Activated CD4-positive, alpha-beta T cell treated with anti-CD3 and anti-CD28 coated beads for 36 hours (primary cell): ENCODE measurements at regions not wholly inside any gene's neighbourhood (a gene's known extent, or its start where the extent isn't known, plus 50 kb on each side); places are given as distances from the start of the nearest gene placed in this dataset.

ENCODE experiments used
- ATAC-seq: fragments of 200-7000 bp; cut with Tn5 transposase; one replicate; pipeline ENCODE4 v1.10.0; 2021; ENCODE audit warnings: mild to moderate bottlenecking, moderate library complexity
- CTCF ChIA-PET: fragments of 350-600 bp; sonication (Branson Sonifier 250); formaldehyde crosslinking; loops from one replicate; lab custom pipeline; 2021; ENCODE audit warnings: antibody characterized with exemption; lab: Charles Lee
- POLR2A ChIA-PET: fragments of 350-600 bp; sonication (Branson Sonifier 250); formaldehyde crosslinking; loops from one replicate; lab custom pipeline; 2021; ENCODE audit warnings: antibody characterized with exemption, inconsistent platforms; lab: Charles Lee
- DNase-seq: peaks from one replicate; pipeline ENCODE4 v3.0.0-alpha.2; 2020
- H3K27ac Mint-ChIP-seq: one replicate; pipeline ENCODE4 v1.8.0; 2021; ENCODE audit warnings: mixed read lengths
- H3K27me3 Mint-ChIP-seq: one replicate; pipeline ENCODE4 v1.8.0; 2021; ENCODE audit warnings: mixed read lengths
- H3K36me3 Mint-ChIP-seq: one replicate; pipeline ENCODE4 v1.8.0; 2021; ENCODE audit warnings: low read depth, mixed read lengths
- H3K4me1 Mint-ChIP-seq: one replicate; pipeline ENCODE4 v1.8.0; 2021; ENCODE audit warnings: mixed read lengths
- H3K4me3 Mint-ChIP-seq: one replicate; pipeline ENCODE4 v1.8.0; 2021; ENCODE audit warnings: mild to moderate bottlenecking, moderate library complexity, mixed read lengths
- H3K9me3 Mint-ChIP-seq: one replicate; pipeline ENCODE4 v1.8.0; 2021; ENCODE audit warnings: low read depth, mixed read lengths
- intact Hi-C, 2 experiments: fragments of 100-400 bp; cut with DNase I in 1 of 2; cut with micrococcal nuclease in 1 of 2; formaldehyde crosslinking; loops; one replicate each; pipeline versions ENCODE4 v1.14.2 to v1.15.1; 2022 to 2024; cut with DNase I, micrococcal nuclease

DNA sequence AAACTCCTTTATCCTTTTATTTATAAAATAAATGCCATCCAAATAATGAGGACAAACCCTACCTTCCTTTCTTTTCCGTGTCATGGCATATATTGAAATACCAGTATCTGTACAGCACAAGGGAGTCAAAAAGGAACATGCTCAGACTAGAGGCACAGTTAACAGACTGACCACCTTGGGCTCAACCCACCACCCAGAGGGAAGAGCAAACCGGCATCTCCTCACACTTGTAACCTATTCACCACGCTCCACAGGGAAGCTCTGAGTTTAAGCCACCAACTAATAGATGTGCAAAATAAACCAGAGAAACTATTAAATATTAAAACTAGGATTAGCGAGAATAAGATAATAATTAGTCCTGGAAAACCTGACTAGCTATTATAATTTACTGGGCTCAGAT, 112.7 kb downstream of the SIPA1L2 start:
- Mint-ChIP-seq H3K36me3 (peaks cover 1% of the 10 kb centered on the region), H3K4me3 (no peak overlapping the region), H3K4me1 (no peaks in the 10 kb centered on the region), H3K27ac (no peak overlapping the region), H3K27me3 (peaks cover 2% of the 10 kb centered on the region), H3K9me3 (no peaks in the 10 kb centered on the region)
- ChIA-PET CTCF (interaction anchor here (0.6 kb wide), 1 partner anchor 25 kb away, joined by 3 read pairs; no protein-coding TSS in a partner anchor), POLR2A (interaction anchor here (0.7 kb wide), 1 partner anchor 493 kb away, joined by 3 read pairs; no protein-coding TSS in a partner anchor)
- ATAC-seq (no peak), DNase-seq (no peak)
- intact Hi-C loops: no loop called here

DNA sequence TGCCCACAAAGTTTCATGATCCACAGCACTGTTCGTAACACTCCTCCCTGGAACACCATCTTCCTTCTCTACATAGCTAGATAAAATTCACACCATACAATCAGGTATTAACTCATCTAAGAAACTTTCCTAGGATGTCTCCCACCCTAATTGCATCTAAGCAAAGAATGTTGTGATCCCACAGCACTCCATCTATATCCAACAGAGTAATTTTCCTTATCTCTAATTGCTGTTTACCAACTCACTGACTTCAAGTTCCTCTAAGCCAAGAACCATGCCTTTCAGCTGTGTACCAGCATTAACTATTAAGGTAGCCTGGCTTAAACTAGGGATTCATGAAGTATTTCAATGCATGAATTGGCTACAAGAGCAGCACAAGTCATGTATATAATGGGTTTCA, 114.2 kb downstream of the SIPA1L2 start:
- Mint-ChIP-seq H3K27ac (no peak overlapping the region), H3K4me3 (no peak overlapping the region), H3K27me3 (no peaks in the 10 kb centered on the region), H3K36me3 (peaks cover 1% of the 10 kb centered on the region), H3K4me1 (no peaks in the 10 kb centered on the region), H3K9me3 (no peaks in the 10 kb centered on the region)
- ATAC-seq (no peak), DNase-seq (no peak)
- intact Hi-C loops: no loop called here
- ChIA-PET CTCF (interaction anchor here (0.6 to 1.4 kb wide), 3 partner anchors 112 to 1419 kb away, joined by 3 to 5 read pairs (median 3); no protein-coding TSS in a partner anchor), POLR2A (no interaction called here)

DNA sequence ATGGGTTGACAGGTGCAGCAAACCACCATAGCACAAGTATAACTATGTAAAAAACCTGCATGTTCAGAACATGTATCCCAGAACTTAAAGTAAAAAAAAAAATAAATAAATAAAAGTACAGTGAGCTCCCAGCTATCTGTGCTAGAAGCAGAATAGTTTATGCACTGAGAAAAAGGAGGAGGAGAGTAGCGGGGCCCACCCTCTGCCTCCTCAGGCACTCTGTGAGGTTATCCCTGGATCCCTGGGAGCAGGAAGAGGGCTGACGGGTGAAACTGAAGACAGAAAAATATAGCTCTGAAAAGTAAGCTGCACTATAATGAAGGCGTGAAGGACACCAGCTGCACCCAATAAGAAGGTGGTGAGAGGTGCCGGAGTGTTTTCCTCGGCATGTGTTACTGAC, 117.2 kb downstream of the SIPA1L2 start:
- no peak overlapping the region for H3K4me3 Mint-ChIP-seq
- intact Hi-C loops: no loop called here
- peaks cover 1% of the 10 kb centered on the region for H3K36me3 Mint-ChIP-seq
- H3K4me1 Mint-ChIP-seq: no peaks in the 10 kb centered on the region
- H3K27ac Mint-ChIP-seq: no peak overlapping the region
- no peak for ATAC-seq
- H3K9me3 Mint-ChIP-seq: no peaks in the 10 kb centered on the region
- no peaks in the 10 kb centered on the region for H3K27me3 Mint-ChIP-seq
- no peak for DNase-seq
- POLR2A ChIA-PET: interaction anchor here (0.6 kb wide), 1 partner anchor 11 kb away, joined by 3 read pairs; no protein-coding TSS in a partner anchor
- CTCF ChIA-PET: interaction anchor here (0.8 kb wide), 1 partner anchor 9 kb away, joined by 3 read pairs; no protein-coding TSS in a partner anchor

DNA sequence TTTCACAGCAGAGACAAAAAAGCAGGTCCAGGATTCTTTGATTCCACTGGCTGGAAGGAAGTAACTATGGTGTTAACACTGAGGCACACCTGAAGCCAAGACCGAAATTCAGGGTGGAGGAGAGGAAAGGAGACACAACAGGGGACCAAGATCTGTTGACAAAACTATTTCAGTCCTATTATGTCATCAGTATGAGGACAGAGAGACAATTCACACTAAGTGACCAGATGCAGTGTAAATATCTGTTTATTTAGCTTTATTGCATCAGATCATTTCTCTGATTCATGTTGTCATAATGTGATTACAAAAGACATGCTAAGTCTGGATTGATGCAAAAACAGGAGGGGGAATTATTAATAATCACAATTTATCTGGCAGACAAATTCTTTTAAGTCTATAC, 118.8 kb downstream of the SIPA1L2 start:
- Mint-ChIP-seq H3K9me3 (no peaks in the 10 kb centered on the region), H3K4me3 (no peak overlapping the region), H3K4me1 (no peaks in the 10 kb centered on the region), H3K27me3 (no peaks in the 10 kb centered on the region), H3K36me3 (peaks cover 1% of the 10 kb centered on the region), H3K27ac (no peak overlapping the region)
- intact Hi-C loops: no loop called here
- ChIA-PET CTCF (no interaction called here), POLR2A (no interaction called here)
- ATAC-seq (no peak), DNase-seq (no peak)

DNA sequence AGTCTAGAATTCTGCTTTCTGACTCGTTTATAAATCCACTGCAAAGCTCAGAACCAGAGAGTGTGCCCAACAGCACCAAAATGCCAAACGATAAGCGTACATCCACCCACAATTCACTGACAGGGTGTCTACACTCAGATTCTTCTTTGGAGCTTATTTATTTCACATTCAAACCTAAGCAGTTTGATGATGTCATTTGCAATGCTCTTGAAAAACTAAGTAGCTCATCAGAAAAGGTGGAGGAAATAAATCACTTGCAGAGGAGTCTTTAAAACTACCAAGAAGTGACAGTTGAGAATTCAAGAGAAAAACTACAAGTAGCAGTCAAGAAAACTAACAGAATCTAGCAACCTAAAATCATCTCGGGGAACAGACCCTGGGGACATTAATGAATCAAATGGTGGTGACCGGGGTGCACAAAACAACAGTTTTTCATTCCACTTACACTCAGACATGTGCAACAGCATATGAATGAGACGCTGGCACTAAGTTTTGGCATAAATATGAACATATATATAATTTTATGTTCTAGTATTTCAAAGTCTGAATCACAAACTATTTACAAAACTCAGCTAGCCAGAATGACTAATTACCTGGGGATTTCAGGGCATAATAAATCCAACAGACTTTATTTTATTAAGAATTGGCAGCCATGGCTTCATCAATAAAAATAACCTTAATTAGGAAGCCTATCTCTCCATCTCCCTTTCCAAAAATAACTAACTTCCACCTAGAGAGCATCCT, 119.4 kb downstream of the SIPA1L2 start:
- H3K27ac Mint-ChIP-seq: no peak overlapping the region
- POLR2A ChIA-PET: no interaction called here
- H3K36me3 Mint-ChIP-seq: peaks cover 1% of the 10 kb centered on the region
- no peaks in the 10 kb centered on the region for H3K27me3 Mint-ChIP-seq
- no peaks in the 10 kb centered on the region for H3K4me1 Mint-ChIP-seq
- no peak for ATAC-seq
- intact Hi-C loops: no loop called here
- no peaks in the 10 kb centered on the region for H3K9me3 Mint-ChIP-seq
- no peak overlapping the region for H3K4me3 Mint-ChIP-seq
- CTCF ChIA-PET: interaction anchor here (0.9 kb wide), 1 partner anchor 14 kb away, joined by 3 read pairs; no protein-coding TSS in a partner anchor
- DNase-seq: no peak

DNA sequence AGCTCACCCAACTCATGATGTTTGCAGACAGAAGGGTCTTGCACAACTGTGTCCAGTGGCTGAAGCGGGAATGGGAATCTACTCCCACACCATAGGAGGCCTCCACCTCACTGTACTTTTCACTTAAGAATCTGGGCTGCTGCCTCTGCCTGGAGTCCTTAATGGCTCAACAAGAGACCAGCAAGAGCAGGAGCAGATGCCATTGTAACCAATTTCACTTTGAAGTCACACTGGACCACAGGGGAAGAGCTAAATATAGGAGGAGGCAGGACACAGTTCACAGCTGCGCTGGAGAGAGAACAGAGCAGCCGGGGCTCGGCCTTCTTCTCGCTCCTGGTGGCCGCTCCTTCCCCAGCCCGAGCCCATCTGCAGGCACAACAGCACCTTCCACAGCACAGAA, 120.4 kb downstream of the SIPA1L2 start:
- no peaks in the 10 kb centered on the region for H3K4me1 Mint-ChIP-seq
- ChIA-PET CTCF (interaction anchor here (1.3 kb wide), 1 partner anchor 8 kb away, joined by 3 read pairs; no protein-coding TSS in a partner anchor), POLR2A (no interaction called here)
- intact Hi-C loops: no loop called here
- H3K9me3 Mint-ChIP-seq: no peaks in the 10 kb centered on the region
- H3K4me3 Mint-ChIP-seq: no peak overlapping the region
- DNase-seq (no peak), ATAC-seq (no peak)
- peaks cover 1% of the 10 kb centered on the region for H3K36me3 Mint-ChIP-seq
- no peaks in the 10 kb centered on the region for H3K27me3 Mint-ChIP-seq
- no peak overlapping the region for H3K27ac Mint-ChIP-seq

DNA sequence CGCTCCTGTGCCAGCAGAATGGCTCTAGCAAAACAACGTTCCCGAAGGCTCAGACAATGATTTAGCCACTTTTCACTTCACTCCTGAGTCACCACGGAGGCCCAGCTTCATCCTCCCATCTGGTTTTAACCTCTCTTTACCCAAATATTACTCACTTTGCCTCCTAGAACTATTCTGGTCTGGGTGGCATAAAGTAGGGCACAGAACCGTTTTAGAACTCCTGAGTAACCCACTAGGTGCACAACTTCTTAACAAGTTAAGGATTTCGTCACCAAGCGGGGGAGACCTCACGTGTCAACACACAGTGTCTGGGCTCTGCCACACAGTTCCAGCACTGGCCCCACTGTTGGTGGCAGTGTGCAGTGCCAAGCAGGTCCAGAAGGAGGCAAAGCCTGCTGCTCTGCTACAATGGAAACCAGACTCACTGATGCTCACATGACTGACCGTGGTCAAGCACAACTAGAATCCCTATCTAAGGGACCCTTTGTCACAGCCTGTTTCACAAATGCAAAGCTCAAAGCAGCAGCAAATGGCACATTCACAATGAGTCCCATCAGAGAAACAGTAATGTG, 121.7 kb downstream of the SIPA1L2 start:
- Mint-ChIP-seq H3K27me3 (no peaks in the 10 kb centered on the region), H3K9me3 (no peaks in the 10 kb centered on the region), H3K4me3 (no peak overlapping the region), H3K36me3 (no peaks in the 10 kb centered on the region), H3K4me1 (no peaks in the 10 kb centered on the region), H3K27ac (no peak overlapping the region)
- ATAC-seq: no peak
- intact Hi-C loops: no loop called here
- POLR2A ChIA-PET: no interaction called here
- CTCF ChIA-PET: interaction anchor here (1.3 kb wide), 1 partner anchor 10 kb away, joined by 3 read pairs; no protein-coding TSS in a partner anchor
- DNase-seq: no peak

DNA sequence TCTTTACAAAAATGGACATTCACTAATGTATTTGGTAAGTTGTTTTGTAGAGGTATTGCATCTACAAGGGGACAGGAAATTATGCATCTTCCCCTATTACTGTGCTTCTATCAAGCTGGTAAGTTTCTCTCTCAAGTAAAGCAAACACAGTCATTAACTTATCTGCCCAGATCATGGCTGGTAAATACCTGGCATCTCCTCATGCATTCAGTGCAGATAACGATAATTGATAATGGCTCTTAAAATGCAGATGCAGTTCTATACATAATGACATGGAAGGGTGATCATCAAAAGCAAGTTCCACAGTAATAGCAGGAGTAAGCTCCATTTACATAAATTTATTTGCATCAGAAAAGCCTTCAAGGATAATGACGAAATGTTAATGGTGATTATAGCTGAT, 122.4 kb downstream of the SIPA1L2 start:
- ATAC-seq (no peak), DNase-seq (no peak)
- H3K4me1 Mint-ChIP-seq: no peaks in the 10 kb centered on the region
- no peak overlapping the region for H3K27ac Mint-ChIP-seq
- no peaks in the 10 kb centered on the region for H3K27me3 Mint-ChIP-seq
- intact Hi-C loops: no loop called here
- ChIA-PET POLR2A (no interaction called here), CTCF (interaction anchor here (0.7 to 1.1 kb wide), 2 partner anchors 19 to 492 kb away, joined by 3 read pairs; no protein-coding TSS in a partner anchor)
- H3K4me3 Mint-ChIP-seq: no peak overlapping the region
- no peaks in the 10 kb centered on the region for H3K9me3 Mint-ChIP-seq
- no peaks in the 10 kb centered on the region for H3K36me3 Mint-ChIP-seq

DNA sequence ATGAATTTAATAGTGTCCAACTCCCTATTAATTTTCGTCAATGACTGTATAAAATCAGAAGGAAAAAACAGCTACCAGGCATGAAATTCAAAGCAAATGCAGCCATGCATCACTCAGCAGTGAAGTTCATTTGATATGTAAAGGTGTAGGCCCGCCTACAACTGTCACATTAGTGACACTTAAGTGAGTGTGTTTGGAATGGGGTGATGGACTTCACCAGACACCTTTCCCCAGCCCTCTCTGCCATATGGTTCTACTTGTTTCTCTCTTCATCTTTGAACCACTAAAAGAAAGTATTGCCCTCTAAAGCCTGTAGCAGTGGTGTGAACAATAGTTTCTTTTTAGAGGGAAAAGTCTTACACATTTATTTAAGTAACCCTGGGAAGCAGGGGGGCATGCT, 124.0 kb downstream of the SIPA1L2 start:
- CTCF ChIA-PET: no interaction called here
- ATAC-seq: no peak
- intact Hi-C loops: no loop called here

DNA sequence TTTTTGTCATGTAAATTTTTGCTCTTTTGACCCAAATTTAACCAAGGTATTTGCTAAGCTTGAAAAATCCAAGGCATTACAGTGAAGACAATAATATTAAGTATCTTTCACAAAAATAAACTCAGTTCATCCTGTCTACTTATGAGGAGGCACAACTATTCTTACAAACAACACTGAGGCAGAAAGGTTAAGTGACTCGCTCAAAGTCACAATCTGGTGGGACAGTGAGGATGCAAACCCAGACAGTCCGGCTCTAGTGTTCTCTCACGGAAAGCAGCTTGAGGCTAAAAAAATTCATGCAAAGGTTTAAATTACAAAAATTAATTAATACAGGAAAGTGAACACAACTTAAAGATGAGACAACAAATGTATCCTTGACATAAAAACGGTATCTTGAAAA, 125.3 kb downstream of the SIPA1L2 start:
- no peaks in the 10 kb centered on the region for H3K36me3 Mint-ChIP-seq
- no peaks in the 10 kb centered on the region for H3K9me3 Mint-ChIP-seq
- intact Hi-C loops: no loop called here
- H3K27ac Mint-ChIP-seq: no peak overlapping the region
- ChIA-PET POLR2A (no interaction called here), CTCF (interaction anchor here (0.9 kb wide), 1 partner anchor 8 kb away, joined by 3 read pairs; no protein-coding TSS in a partner anchor)
- H3K27me3 Mint-ChIP-seq: no peaks in the 10 kb centered on the region
- no peak for DNase-seq
- ATAC-seq: no peak
- H3K4me1 Mint-ChIP-seq: no peaks in the 10 kb centered on the region
- no peak overlapping the region for H3K4me3 Mint-ChIP-seq

More for the DNA sequence above, 124.0 kb downstream of the SIPA1L2 start:
- POLR2A ChIA-PET: no interaction called here
- no peaks in the 10 kb centered on the region for H3K4me1 Mint-ChIP-seq
- no peaks in the 10 kb centered on the region for H3K9me3 Mint-ChIP-seq
- H3K27me3 Mint-ChIP-seq: no peaks in the 10 kb centered on the region
- H3K27ac Mint-ChIP-seq: no peak overlapping the region
- no peaks in the 10 kb centered on the region for H3K36me3 Mint-ChIP-seq
- H3K4me3 Mint-ChIP-seq: no peak overlapping the region
- DNase-seq: no peak

DNA sequence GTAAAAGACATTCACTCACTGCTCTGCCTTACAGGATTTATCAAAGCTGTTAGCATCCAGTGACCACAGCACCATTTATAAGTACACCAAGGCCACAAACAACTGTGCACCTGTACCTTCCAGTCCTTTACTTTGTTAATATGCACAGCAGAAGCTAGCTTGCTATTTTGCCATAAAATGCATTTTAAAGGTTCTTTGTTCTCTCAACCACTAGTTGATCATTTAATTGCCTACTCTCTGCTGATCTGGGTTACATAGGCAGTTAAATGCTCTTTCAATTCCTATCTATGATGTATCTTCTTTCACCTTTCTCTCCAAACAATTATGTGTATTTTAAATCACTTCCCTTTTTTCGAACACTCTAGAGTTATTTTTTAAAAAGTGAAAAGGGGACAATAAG, 126.4 kb downstream of the SIPA1L2 start:
- no peak for ATAC-seq
- no peaks in the 10 kb centered on the region for H3K27me3 Mint-ChIP-seq
- DNase-seq: no peak
- no peaks in the 10 kb centered on the region for H3K9me3 Mint-ChIP-seq
- H3K27ac Mint-ChIP-seq: no peak overlapping the region
- H3K36me3 Mint-ChIP-seq: no peaks in the 10 kb centered on the region
- no peaks in the 10 kb centered on the region for H3K4me1 Mint-ChIP-seq
- CTCF ChIA-PET: interaction anchor here (1.0 kb wide), 1 partner anchor 366 kb away, joined by 3 read pairs; no protein-coding TSS in a partner anchor
- intact Hi-C loops: no loop called here
- H3K4me3 Mint-ChIP-seq: no peak overlapping the region
- POLR2A ChIA-PET: interaction anchor here (0.7 kb wide), 1 partner anchor 64 kb away, joined by 3 read pairs; no protein-coding TSS in a partner anchor
